Hematopoietic multipotent progenitor cell (in vitro differentiated cells): ENCODE measurements at regions not wholly inside any gene's neighbourhood (a gene's known extent, or its start where the extent isn't known, plus 50 kb on each side); places are given as distances from the start of the nearest gene placed in this dataset.
"Not testable (repeated sequence)": the region's sequence is repeated elsewhere in the genome, so short reads cannot be mapped to it uniquely, and the experiment has no call there.

Experiments used
- DNase-seq, 3 donors: peaks; one replicate each; pipeline ENCODE4 v3.0.0-alpha.2; 2011 to 2015; ENCODE audit warnings: low read depth in 2 of 3, low spot score in 2 of 3

DNA sequence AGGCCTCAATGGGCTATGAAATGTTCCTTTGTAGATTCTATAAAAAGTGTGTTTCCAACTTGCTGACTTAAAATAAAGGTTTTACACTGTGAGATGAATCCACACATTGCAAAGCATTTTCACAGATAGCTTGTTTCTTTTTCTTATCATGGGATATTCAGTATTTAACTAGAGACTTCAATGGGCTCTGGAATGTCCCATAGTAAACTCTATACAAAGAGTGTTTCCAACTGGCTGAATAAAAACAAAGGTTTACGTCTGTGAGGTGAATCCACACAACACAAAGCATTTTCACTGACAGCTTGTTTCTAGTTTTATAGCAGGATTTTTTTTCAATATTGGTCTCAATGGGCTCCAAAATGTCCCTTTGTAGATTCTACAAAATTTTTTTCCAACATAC is 550.1 kb downstream of the KCNJ18 start:
- no peak for DNase-seq

DNA sequence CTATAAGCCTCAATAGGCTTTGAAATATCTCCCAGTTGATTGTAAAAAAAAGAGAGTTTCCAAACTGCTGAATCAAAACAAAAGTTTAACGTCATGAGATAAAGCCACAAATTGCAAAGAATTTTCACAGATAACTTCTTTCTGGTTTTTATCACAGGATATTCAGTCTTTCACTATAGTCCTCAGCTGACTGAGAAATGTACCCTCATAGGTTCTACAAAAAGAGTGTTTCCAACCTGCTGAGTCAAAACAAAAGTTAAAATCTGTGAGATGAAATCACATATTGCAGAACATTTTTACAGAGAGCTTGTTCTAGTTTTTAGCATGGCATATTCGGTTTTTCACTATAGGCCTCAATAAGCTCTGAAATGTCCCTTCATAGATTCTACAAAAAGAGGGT is 559.2 kb downstream of the KCNJ18 start:
- DNase-seq = no peak

DNA sequence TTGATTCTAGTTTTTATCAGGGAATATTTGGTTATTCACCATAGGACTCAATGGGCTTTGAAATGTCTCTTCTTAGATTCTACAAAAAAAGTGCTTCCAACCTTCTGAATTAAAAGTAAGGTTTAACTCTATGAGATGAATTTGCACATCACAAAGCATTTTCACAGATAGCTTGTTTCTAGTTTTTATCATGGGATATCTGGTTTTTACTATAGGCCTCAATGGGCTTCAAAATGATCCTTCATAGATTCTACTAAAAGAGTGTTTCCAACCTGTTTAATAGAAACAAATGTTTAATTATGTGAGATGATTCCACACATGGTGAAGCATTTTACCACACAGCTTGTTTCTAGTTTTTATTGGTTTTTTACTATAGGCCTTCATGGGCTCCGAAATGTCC is 560.7 kb downstream of the KCNJ18 start:
- no peak for DNase-seq

DNA sequence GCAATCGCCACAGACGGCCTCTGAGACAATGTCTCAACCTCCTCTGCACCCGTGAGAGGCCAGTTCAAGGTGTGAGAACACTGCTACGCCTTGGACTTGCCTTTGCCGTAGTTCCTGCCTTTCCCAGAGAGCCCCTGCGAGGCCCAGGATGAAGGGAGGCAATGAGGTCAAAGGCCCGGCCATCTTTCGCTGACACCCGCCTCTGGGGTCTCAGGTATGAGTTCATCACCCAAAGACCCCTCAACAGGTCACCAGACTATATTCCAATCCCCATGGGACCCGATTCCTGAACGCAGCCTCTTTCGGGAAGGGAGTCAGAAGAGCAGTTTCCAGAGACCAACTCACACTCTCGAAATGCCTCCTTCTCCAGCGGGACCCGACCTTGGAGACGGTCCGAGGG is 573.5 kb downstream of the KCNJ18 start:
- no peak for DNase-seq

DNA sequence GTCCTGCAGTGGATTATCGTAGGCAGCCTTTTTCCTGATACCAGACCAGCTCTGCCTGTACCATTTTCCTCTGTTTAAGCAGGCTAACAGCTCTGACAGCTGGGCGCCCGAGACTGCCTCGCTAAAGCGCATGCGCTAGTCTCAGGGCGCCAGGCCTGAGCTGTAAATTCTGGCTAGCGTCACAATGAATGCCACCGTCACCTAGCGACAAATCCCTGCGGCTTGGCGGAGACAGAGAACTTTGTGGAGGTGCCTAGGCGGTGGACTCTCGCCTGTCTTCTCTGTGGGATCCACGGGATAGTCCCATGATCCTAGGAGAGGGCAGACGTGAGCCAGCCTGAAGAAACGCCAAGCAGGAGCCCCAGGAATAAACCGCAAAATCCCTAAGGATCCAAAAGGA is 573.9 kb downstream of the KCNJ18 start:
- DNase-seq = no peak

DNA sequence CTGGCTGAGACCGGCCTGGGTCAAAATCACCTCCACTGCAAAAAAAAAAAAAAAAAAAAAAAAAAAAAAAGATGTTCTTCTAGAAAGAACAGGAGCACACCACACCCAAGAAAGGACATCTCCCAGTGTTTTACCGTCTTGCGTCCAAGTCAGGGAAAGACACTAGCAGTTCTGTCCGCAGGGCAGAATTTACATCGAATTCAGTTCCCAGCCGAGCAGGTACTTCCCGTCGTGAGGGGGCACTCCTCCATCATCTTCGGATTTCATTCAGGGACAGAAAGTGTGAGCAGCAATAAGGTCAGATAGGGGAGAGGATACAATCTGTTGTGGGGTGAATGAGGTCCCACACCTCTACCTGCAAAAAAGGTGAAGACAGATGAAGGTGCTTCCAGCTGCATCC is 574.7 kb downstream of the KCNJ18 start:
- DNase-seq = no peak

DNA sequence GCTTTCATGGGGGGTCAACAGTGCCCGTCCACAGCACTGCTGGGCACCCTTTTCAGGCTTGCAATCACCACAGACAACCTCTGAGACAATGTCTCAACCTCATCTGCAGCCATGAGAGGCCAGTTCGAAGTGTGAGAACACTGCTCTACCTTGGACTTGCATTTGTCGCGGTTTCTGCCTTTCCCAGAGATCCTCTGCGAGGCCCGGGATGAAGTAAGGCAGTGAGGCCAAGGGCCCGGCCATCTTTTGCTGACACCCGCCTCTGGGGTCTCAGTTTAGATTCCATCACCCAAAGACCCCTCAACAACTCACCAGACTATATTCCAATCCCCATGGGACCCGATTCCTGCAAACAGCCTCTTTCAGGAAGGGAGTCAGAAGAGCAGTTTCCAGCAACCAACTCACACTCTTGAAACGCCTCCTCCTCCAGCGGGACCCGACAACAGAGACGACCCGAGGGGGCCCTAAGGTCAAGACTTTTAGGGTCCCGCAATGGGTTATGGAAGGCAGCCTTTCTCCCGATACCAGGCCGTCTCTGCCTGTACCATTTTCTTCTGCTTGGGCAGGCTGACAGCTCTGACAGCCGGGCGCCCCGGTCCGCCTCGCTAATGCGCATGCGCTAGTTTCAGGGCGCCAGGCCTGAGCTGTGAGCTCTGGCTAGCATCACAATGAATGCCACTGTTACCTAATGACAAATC is 576.0 kb downstream of the KCNJ18 start:
- DNase-seq = no peak

DNA sequence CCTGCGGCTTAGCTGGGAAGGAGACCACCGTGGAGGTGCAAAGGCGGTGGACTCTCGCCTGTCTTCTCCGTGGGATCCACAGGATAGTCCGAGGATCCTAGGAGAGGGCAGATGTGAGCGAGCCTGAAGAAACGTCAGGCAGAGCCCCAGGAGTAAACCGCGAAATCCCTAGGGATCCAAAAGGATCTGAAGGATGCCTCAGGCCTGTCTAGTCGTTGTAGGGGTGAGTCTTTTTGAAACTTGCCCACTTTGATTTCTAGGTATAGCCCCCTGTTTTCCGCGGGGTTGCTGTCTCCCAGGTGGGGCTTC is 576.5 kb downstream of the KCNJ18 start:
- DNase-seq = no peak

DNA sequence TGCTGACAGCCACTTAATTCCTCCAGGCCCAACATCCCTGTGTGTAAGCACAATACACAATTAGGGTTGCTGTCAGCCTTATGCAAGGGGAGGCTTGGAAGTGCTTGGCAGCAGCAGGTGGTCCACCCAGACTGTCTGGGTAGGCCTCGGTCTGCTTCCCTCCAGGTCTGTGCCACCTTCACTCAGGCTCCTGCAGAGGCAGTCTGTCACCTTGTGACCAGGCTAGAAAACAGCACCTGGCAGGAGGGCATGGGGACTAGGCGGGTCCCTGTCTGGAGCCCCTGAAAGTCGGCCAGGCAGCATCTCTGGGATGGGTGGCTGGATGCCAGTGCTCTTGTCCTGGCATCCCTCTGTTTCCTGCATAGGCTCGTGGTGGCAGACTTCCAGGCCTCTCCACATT is 578.1 kb downstream of the KCNJ18 start:
- no peak for DNase-seq

DNA sequence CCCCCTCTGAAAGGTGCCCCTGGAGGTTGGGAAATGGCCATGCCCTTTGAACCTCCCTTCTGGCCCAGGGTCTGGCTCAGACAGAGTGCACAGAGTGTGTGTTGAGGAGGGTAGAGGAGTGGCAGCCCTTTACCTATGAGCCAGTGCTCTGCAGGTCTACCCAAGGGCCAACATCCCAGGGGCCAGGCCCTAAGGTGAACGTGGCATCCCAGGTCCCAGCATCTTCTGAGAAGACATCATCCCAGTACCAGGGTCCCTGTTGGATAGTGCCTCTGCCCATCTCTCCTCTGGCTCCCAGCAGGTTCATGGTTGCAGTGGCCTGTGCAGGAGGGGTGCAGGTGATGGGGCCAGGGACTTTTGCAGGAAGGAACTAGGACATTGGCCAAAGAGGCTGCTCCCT is 578.5 kb downstream of the KCNJ18 start:
- DNase-seq = not testable (repeated sequence)

DNA sequence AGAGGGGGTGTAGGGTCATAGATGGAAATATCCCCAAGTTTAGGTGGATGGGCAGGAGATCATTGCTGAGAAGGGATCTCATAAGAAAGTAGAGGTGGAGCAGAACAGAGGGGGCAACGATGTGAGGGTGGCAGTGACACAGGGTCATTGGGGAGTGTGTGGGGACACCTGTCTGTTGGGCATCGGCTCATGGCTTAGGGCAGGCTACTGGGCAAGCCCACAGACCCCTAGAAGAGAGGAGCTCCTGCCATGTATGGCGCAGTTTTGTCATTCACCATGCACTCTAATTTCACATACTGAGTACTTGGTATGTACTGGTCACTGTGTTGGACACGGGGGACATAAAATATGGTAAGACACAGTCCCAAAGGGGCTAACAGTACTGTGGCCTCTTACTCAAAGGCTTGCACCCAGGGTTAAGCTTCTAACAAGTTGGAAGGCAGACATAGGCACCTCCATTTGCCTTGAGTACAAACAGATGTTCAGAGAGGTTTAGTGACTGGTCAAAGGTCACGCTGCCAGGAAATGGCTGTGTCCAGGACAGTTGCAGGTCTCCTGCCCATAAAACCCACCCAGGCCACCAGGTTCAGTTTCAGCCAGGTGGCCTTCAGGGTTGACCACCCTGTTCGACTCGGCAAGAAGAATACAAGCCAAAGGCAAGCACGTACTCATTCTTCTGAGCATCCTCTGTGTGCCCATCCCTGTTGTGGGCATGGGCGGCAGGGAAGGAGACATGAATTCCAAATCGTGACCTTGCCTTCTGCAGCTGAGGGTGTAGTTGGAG is 580.2 kb downstream of the KCNJ18 start:
- no peak for DNase-seq

DNA sequence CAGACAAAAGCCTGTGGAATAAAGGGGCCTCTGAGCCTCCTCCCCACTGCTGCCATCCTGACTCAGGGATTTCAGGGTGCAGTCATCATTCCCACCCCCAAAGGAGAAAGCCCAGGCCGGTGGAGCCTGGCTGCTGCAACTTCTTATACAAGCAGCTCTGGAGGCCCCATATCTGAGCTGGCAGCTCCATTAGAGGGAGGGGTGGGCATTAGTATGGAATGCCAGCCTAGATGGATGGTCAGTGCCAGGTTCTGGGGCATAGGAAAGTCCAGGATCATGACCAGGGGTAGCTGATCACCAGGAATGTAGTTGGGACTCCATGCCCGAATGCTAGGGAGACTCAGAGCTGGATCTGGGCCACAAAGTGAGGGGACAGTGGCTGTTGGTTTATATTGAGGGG is 581.0 kb downstream of the KCNJ18 start:
- DNase-seq = no peak

DNA sequence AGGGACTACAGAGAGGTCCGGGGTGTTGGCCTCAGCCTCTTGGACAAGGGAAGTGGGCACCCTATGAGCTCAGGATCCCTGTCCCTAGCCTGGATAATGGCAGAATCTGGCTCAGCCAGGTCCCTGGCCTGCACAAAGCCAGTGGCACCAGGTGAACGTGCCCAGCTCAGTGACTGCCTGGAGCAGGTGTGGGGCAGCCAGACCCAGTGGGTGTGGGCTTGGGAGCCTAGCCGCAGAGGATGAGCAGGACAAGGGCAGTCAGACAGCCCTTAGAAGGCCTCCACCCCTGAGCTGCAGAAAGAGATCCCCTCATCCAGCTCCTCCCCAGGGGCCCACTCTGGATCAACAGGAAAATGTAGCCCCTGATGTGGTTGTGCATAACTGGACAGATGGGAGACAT is 585.3 kb downstream of the KCNJ18 start:
- DNase-seq = no peak

DNA sequence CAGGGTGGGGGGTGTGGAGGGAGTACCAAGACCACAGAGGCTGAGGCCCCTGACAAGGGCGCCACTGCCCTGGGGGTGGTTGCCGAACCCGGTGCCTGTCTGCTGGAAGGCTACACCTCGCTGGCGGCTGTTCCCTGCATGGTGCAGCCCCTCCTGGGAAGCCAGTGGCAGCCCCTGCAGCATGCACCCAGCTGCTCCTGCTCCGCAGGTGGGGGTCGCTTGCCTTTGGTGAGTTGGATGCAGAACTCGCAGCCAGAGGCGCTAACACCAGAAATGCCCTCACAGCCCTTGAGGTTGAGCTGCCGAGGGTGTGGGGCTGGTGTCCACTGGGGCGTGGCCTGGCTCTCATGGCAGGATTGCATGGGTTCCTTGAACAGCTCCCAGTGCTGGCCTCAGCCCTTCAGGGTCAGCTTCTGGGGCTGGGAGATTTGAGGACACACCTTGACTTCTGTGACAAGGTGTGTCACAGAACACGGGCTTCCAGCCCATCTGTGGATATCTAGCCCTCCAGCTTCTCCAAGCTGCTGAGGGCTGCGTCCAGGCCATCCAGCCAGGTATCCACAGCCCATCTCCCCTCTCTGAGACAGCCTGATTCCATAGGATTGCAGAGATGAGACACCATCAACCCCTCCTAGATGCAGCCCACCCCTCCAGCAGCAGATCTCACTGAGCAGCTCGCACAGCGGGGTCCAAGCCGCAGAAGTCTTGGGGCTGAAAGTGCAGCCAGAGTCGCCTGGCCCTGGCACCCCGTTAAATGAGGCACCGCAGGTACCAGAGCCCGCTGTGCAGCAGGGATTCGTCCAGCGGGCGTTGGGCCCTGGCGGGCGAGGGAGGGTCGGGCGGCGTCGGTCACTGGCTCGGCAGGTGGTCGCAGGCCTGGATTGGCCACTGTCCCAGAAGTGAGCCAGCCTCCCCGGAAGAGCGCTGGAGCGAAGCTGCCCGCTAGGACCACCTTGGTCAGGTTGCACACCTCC is 586.3 kb downstream of the KCNJ18 start:
- DNase-seq = no peak

DNA sequence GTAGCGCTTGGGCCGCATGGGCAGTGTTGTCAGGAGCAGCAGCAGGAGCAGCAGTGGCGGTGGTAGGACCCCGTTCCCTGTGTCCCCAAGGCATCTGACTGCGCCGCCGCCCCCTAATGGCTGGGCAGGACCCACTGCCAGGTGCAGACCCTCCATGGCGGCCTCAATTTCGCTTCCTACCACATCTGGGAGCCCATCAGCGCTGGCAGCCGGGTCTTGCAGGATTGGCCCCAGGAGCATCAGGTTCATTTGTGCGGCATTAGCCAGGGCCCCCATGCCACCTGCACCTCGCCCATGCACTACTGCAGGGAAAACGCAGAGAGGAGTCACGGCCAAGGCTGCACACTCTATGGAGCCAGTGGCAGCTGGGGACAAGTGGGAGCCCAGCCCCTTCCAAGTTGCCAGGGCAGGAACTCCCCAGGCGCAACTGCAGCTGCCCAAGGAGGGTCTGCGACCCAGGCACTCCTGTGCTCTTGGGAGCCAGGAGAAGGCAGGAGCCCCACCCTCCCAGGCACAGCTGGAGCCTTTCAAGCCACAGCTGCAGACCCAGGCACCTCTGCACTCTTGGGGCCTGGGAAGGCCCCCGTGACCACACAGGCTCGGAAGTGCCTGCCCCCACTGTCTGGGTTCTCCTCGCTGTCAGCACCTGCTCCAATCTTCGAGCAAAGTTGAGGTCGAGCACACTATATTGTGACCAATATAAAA is 594.2 kb downstream of the KCNJ18 start:
- no peak for DNase-seq

DNA sequence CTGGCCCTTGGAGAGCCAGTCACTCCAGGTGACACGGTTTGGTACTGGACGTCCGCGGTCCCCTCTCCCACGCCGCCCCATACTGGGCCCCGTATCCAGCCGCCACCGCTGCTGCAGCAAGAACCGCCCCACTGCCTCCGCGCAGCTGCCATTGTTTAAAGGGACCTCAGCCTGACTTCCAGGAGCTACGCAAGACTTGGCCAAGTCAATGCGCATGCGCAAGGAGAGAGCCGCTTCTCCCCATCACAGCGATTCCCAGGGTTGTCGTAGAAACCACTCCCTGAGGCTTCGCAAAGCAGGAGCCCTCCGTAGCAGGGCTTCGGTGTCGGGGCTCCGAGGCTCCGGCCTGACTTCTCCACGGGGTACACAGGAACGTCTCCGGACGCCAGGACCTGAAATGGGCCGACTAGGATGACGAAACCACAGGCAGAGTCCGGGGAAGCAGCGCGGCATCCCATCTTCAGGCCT is 606.2 kb downstream of the KCNJ18 start:
- DNase-seq = not testable (repeated sequence)

DNA sequence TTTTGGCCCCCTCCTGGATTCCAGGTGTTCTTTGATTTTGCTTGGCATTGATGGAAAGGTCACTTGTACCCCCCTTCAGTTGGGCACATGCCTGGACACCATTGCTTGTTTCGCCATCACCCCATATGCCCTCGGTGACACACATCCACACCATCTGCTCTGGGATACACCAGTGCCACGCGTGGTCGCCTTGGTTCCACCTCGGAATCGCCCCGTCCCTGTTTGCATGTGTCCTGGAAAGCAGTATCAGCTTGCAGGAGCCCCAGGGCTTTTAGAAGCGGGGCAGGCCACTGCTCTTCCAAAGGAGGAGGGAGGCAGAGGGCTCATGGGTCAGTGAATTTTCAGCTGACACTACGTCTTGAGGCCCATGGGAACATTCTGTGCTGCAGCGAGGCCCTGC is 607.9 kb downstream of the KCNJ18 start:
- no peak for DNase-seq

DNA sequence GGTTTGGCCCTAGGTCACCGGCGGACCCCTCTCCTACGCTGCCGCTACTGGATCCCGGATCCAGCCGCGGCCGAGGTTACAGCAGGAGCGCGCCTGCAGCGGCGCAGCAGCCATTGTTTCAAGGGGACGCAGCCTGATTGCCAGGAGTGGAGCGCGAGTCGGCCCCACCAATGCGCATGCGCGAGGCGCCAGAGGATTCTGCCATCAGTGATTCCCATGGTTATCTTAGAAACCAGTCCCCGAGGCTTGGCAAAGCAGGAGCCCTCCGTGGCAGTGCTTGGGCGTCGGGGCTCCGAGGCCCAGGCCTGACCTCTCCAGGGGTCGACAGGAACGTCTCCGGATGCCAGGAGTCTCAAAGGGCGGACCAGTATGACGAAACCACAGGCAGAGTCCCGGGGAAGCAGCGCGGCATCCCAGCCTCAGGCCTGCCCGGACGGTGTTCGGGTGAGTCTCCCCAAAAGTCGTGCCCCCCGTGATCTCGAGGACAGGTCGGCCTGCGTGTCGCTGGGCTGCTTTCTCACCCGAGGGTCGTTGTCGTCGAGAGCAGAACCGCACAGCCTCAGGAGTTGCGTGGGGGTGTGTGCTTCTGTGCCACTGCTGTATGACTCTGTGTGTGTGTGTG is 608.5 kb downstream of the KCNJ18 start:
- DNase-seq = peak in 1 of 3 donors; percentile 0

DNA sequence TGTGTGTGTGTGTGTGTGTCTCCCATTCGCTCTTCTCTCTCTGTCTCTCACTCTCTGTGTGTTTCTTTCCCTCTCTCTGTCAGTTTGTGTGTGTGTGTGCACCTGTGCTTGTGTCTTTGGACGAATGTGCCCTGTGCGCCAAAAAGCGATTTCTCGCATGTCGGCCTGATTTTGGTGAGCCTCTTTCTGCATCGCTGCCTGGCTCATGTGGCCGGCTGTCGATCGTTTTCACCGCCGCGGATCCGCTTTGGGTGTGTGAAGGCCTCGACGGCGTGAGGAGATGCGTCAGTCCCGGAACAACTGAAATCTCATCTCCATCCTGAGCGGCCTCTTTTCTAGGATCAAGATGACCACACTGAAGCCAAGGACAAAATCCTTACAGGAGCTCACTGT is 609.0 kb downstream of the KCNJ18 start:
- no peak for DNase-seq

DNA sequence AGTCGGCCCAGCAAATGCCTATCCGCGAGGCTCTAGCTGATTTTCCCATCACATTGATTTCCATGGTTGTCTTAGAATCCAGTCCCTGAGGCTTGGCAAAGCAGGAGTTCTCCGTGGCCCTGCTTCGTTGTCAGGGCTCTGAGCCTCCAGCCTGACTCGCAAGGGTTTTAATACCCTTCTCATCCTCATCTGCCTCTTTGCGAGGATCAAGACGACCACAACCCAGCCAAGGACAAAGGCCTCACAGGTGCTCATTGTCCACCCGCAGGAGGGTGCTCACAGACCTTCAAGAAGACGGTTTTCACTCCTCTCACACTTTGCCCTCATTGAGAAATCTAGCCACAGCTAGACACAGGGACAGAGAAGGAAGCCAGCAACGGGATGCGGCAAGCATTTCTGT is 610.8 kb downstream of the KCNJ18 start:
- DNase-seq = no peak
